HepG2 (cell line): ENCODE measurements at regions not wholly inside any gene's neighbourhood (a gene's known extent, or its start where the extent isn't known, plus 50 kb on each side); places are given as distances from the start of the nearest gene placed in this dataset.

Experiments used
- ATAC-seq: fragments of 200-7000 bp; cut with Tn5 transposase; 3 replicates; pipeline ENCODE4 v1.9.1; 2020; ENCODE audit warnings: mild to moderate bottlenecking, moderate library complexity
- BruUV-seq: library from RNA; stranded (reverse); fragments of 400-500 nt; replicated peaks from 2 replicates; lab custom pipeline; 2021; lab: Mats Ljungman, UMichigan
- CTCF ChIA-PET: fragments of 300-600 bp; formaldehyde crosslinking; extraction: SDS; loops from one replicate; lab custom pipeline; 2021; ENCODE audit warnings: low total read pairs, inconsistent platforms, low intra/inter-chr PET ratio; lab: Yijun Ruan, JAX
- POLR2A ChIA-PET: fragments of 350-600 bp; sonication (Branson Sonifier 250); formaldehyde crosslinking; loops from one replicate; lab custom pipeline; 2020; ENCODE audit warnings: antibody characterized with exemption, inconsistent platforms; lab: Yijun Ruan, JAX
- DNase-seq: peaks from one replicate; pipeline ENCODE4 v3.0.0-alpha.2; 2015; ENCODE audit warnings: low spot score
- FAIRE-seq: peaks from 3 replicates; lab custom pipeline; 2011; peaks lifted over from hg19 to GRCh38; lab: Jason Lieb, UNC
- H2AFZ ChIP-seq: one replicate; pipeline ENCODE4 v1.6.1; 2011; ENCODE audit warnings: low read length, inconsistent platforms
- H3K27ac ChIP-seq: fragments of 300-600 bp; 3 replicates; pipeline ENCODE4 v1.8.0; 2011; ENCODE audit warnings: mixed run types, mild to moderate bottlenecking, mixed read lengths, low read length, inconsistent platforms; ENCODE audit not compliant: insufficient read depth; ENCODE audit errors: extremely low read length
- H3K27me3 ChIP-seq, 2 experiments: fragments of 200-600 bp in 1 of 2; 2 replicates in 1 of 2; 3 replicates in 1 of 2; pipeline versions ENCODE4 v1.6.0 to v1.8.0; 2011; ENCODE audit warnings: low read length in 2 of 2, mild to moderate bottlenecking in 2 of 2, moderate library complexity in 2 of 2, inconsistent platforms in 1 of 2; ENCODE audit not compliant: insufficient read depth in 2 of 2, control insufficient read depth in 1 of 2
- H3K36me3 ChIP-seq, 2 experiments: fragments of 200-600 bp in 1 of 2; replicated peaks in 1 of 2; 2 replicates in 1 of 2; 3 replicates in 1 of 2; pipeline versions ENCODE4 v1.5.1 to v1.8.0; 2011; ENCODE audit warnings: low read length in 2 of 2, inconsistent platforms in 1 of 2; ENCODE audit not compliant: insufficient read depth in 2 of 2, control insufficient read depth in 1 of 2
- H3K4me1 ChIP-seq: 2 replicates; pipeline ENCODE4 v1.5.1; 2012; ENCODE audit warnings: low read length, inconsistent platforms; ENCODE audit not compliant: insufficient read depth
- H3K4me2 ChIP-seq: 2 replicates; pipeline ENCODE4 v1.6.0; 2011; ENCODE audit warnings: low read depth, low read length, inconsistent platforms
- H3K4me3 ChIP-seq, 3 experiments: fragments of 200-600 bp in 1 of 3; sonication (generic), shearing (Covaris generic) in 1 of 3; replicated peaks in 1 of 3; 2 replicates each; pipeline ENCODE4 v1.5.1; 2011 to 2016; ENCODE audit warnings: low read length in 3 of 3, inconsistent platforms in 2 of 3, low read depth in 2 of 3, mild to moderate bottlenecking in 2 of 3, control low read depth in 1 of 3, mixed read lengths in 1 of 3; ENCODE audit not compliant: insufficient read depth in 1 of 3
- H3K79me2 ChIP-seq: one replicate; pipeline ENCODE4 v1.6.1; 2011; ENCODE audit warnings: low read length, inconsistent platforms; ENCODE audit not compliant: insufficient read depth
- H3K9ac ChIP-seq: 2 replicates; pipeline ENCODE4 v1.6.0; 2011; ENCODE audit warnings: mild to moderate bottlenecking, low read depth, low read length, inconsistent platforms; ENCODE audit not compliant: insufficient read depth
- H3K9me3 ChIP-seq: 2 replicates; pipeline ENCODE4 v1.5.1; 2012; ENCODE audit warnings: mild to moderate bottlenecking, low read length
- H4K20me1 ChIP-seq: 2 replicates; pipeline ENCODE4 v1.6.0; 2011; ENCODE audit warnings: inconsistent platforms, mild to moderate bottlenecking, low read length, moderate library complexity; ENCODE audit not compliant: insufficient read depth
- ARNTL ChIP-seq: sonication (generic); formaldehyde crosslinking; IDR thresholded peaks from 2 replicates; pipeline ENCODE4 v1.4.0; 2020; ENCODE audit warnings: mild to moderate bottlenecking, missing genetic modification reagents
- ETV6 ChIP-seq: sonication (generic); formaldehyde crosslinking; conservative IDR thresholded peaks from 2 replicates; pipeline ENCODE4 v1.4.0; 2020; ENCODE audit warnings: missing genetic modification reagents
- GATA4 ChIP-seq: sonication (generic); IDR thresholded peaks from 2 replicates; pipeline ENCODE4 v1.6.1; 2016; ENCODE audit warnings: antibody characterized with exemption, low read depth, borderline replicate concordance
- HNF4G ChIP-seq, 2 experiments: sonication (generic) in 1 of 2; formaldehyde crosslinking in 1 of 2; IDR thresholded peaks; 2 replicates each; pipeline versions ENCODE4 v1.4.0 to v1.6.1; 2011 to 2020; ENCODE audit warnings: borderline replicate concordance in 2 of 2, low read depth in 2 of 2, mild to moderate bottlenecking in 2 of 2, low read length in 1 of 2, missing genetic modification reagents in 1 of 2, moderate library complexity in 1 of 2
- JUN ChIP-seq: sonication (generic); formaldehyde crosslinking; IDR thresholded peaks from 2 replicates; pipeline ENCODE4 v1.4.0; 2020; ENCODE audit warnings: mild to moderate bottlenecking, missing genetic modification reagents
- MED8 ChIP-seq: sonication (generic); formaldehyde crosslinking; IDR thresholded peaks from 2 replicates; pipeline ENCODE4 v1.8.1; 2023; ENCODE audit warnings: mild to moderate bottlenecking, missing genetic modification reagents; ENCODE audit not compliant: insufficient replicate concordance
- NFIB ChIP-seq: sonication (generic); formaldehyde crosslinking; IDR thresholded peaks from 2 replicates; pipeline ENCODE4 v1.9.0; 2021; ENCODE audit warnings: missing genetic modification reagents, mild to moderate bottlenecking, borderline replicate concordance
- SATB2 ChIP-seq: sonication (generic); formaldehyde crosslinking; IDR thresholded peaks from 2 replicates; pipeline ENCODE4 v1.5.0; 2020; ENCODE audit warnings: missing genetic modification reagents
- ZFP62 ChIP-seq: sonication (generic); formaldehyde crosslinking; IDR thresholded peaks from 2 replicates; pipeline ENCODE4 v1.4.0; 2020; ENCODE audit warnings: missing genetic modification reagents
- ZNF180 ChIP-seq: sonication (generic); formaldehyde crosslinking; IDR thresholded peaks from 2 replicates; pipeline ENCODE4 v1.4.0; 2020; ENCODE audit warnings: low read depth, missing genetic modification reagents, borderline replicate concordance
- ZNF337 ChIP-seq: sonication (generic); formaldehyde crosslinking; IDR thresholded peaks from 2 replicates; pipeline ENCODE4 v1.5.1; 2020; ENCODE audit warnings: missing genetic modification reagents, low read depth, mild to moderate bottlenecking, borderline replicate concordance
- ZNF547 ChIP-seq: sonication (generic); formaldehyde crosslinking; IDR thresholded peaks from 2 replicates; pipeline ENCODE4 v1.5.1; 2020; ENCODE audit warnings: mild to moderate bottlenecking, missing genetic modification reagents
- ZNF563 ChIP-seq: sonication (generic); formaldehyde crosslinking; IDR thresholded peaks from 2 replicates; pipeline ENCODE4 v1.8.0; 2022; ENCODE audit warnings: mild to moderate bottlenecking, moderate library complexity, missing genetic modification reagents
- ZNF597 ChIP-seq: sonication (generic); formaldehyde crosslinking; IDR thresholded peaks from 2 replicates; pipeline ENCODE4 v1.5.0; 2020; ENCODE audit warnings: missing genetic modification reagents
- WGBS: methylation state at CpG from one replicate; pipeline ENCODE4 v1.1.6; 2017; ENCODE audit warnings: low lambda C conversion rate; 5-methylcytosine and 5-hydroxymethylcytosine counted together
- in situ Hi-C: cut with HindIII; loops from 2 replicates; pipeline ENCODE4 v1.10.0; 2017; ENCODE audit warnings: low pct_unique_long_range_greater_than_20kb; ENCODE audit not compliant: extremely low pct_ligation_motif_present
- intact Hi-C: fragments of 100-400 bp; cut with micrococcal nuclease; formaldehyde crosslinking; loops from one replicate; pipeline ENCODE4 v1.10.0; 2022; ENCODE audit not compliant: unreplicated experiment
- TF ChIP-seq, protein P1 (sequence below): sonication (generic); formaldehyde crosslinking; IDR thresholded peaks from 2 replicates; pipeline ENCODE4 v1.8.1; 2023; ENCODE audit warnings: mild to moderate bottlenecking, missing genetic modification reagents, borderline replicate concordance
- TF ChIP-seq, protein P2 (sequence below): sonication (generic); formaldehyde crosslinking; IDR thresholded peaks from 2 replicates; pipeline ENCODE4 v1.5.1; 2020; ENCODE audit warnings: missing genetic modification reagents, mild to moderate bottlenecking, borderline replicate concordance
- TF ChIP-seq, protein P3 (sequence below): sonication (generic); formaldehyde crosslinking; IDR thresholded peaks from 2 replicates; pipeline ENCODE4 v1.4.0; 2020; ENCODE audit warnings: missing genetic modification reagents
- TF ChIP-seq, protein P4 (sequence below): IDR thresholded peaks from 2 replicates; pipeline ENCODE4 v1.6.1; 2016; ENCODE audit warnings: low read depth, control low read depth
- TF ChIP-seq, protein P5 (sequence below): sonication (generic); formaldehyde crosslinking; IDR thresholded peaks from 2 replicates; pipeline ENCODE4 v1.4.0; 2020; ENCODE audit warnings: mild to moderate bottlenecking, missing genetic modification reagents

DNA sequence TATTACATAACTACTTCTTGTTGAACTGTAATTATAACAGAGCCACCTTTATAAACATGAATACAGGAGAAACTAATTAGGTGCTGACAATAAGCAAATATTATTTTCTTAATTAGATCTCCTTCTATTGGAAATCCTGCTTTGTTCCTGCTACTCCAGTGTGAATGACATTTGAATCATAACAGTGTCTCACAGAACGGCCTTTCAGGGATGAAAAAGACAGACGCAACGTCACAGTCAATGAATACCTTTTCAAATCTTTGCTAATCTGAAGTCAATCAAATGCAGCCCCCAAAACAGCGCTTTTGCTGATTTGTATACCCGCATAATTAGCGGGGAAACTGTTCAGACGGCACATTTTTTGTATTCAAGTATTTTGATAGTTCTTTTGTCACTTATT lies 240.4 kb upstream of the CDH8 start (continued):
- TF ChIP-seq ZNF180 (no peak), ETV6 (CRISPR knock-in tag) (no peak), ZNF337 (CRISPR knock-in tag) (no peak)

GRCh38 chr16:62272035-62272434 lies 235.8 kb upstream of the CDH8 start:
- no peak overlapping the region for H3K4me3 ChIP-seq
- H3K79me2 ChIP-seq, result no peaks in the 10 kb centered on the region
- H3K4me1 ChIP-seq, result no peaks in the 10 kb centered on the region
- no peaks in the 10 kb centered on the region for H3K36me3 ChIP-seq
- 3% methylated on average over 1 of the region's 1 CpG for WGBS
- no peaks in the 10 kb centered on the region for H3K27me3 ChIP-seq
- in situ Hi-C loops (no loop called here), intact Hi-C loops (no loop called here)
- CTCF ChIA-PET, result no interaction called here
- DNase-seq (no peak), FAIRE-seq (no peak), ATAC-seq (no peak)
- H2AFZ ChIP-seq, result no peak overlapping the region
- no peak overlapping the region for H3K4me2 ChIP-seq
- no peak overlapping the region for H3K27ac ChIP-seq
- POLR2A ChIA-PET, result no interaction called here
- H3K9me3 ChIP-seq, result peaks cover 21% of the 10 kb centered on the region
- H4K20me1 ChIP-seq, result no peaks in the 10 kb centered on the region
- BruUV-seq, result no TSS peak
- no peak overlapping the region for H3K9ac ChIP-seq
- no peak for TF ChIP-seq NFIB (CRISPR knock-in tag)
- TF ChIP-seq, protein P1, sequence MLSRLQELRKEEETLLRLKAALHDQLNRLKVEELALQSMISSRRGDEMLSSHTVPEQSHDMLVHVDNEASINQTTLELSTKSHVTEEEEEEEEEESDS (CRISPR knock-in tag), result no peak
- no peak for TF ChIP-seq ZNF547 (CRISPR knock-in tag)
- TF ChIP-seq MED8, result no peak
- TF ChIP-seq HNF4G (IDR thresholded peaks at IDR 0.05; ENCODE audit: borderline replicate concordance, low read depth, low read length), result no peak
- no peak for TF ChIP-seq HNF4G (CRISPR knock-in tag; IDR thresholded peaks at IDR 0.05; ENCODE audit: borderline replicate concordance, low read depth)
- TF ChIP-seq JUN (CRISPR knock-in tag), result no peak
- TF ChIP-seq ZNF597 (CRISPR knock-in tag), result no peak
- TF ChIP-seq, protein P2, sequence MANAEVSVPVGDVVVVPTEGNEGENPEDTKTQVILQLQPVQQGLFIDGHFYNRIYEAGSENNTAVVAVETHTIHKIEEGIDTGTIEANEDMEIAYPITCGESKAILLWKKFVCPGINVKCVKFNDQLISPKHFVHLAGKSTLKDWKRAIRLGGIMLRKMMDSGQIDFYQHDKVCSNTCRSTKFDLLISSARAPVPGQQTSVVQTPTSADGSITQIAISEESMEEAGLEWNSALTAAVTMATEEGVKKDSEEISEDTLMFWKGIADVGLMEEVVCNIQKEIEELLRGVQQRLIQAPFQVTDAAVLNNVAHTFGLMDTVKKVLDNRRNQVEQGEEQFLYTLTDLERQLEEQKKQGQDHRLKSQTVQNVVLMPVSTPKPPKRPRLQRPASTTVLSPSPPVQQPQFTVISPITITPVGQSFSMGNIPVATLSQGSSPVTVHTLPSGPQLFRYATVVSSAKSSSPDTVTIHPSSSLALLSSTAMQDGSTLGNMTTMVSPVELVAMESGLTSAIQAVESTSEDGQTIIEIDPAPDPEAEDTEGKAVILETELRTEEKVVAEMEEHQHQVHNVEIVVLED (CRISPR knock-in tag), result no peak
- TF ChIP-seq, protein P3, sequence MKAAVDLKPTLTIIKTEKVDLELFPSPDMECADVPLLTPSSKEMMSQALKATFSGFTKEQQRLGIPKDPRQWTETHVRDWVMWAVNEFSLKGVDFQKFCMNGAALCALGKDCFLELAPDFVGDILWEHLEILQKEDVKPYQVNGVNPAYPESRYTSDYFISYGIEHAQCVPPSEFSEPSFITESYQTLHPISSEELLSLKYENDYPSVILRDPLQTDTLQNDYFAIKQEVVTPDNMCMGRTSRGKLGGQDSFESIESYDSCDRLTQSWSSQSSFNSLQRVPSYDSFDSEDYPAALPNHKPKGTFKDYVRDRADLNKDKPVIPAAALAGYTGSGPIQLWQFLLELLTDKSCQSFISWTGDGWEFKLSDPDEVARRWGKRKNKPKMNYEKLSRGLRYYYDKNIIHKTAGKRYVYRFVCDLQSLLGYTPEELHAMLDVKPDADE, result no peak
- no peak for TF ChIP-seq GATA4
- no peak for TF ChIP-seq ZNF563
- TF ChIP-seq, protein P4, sequence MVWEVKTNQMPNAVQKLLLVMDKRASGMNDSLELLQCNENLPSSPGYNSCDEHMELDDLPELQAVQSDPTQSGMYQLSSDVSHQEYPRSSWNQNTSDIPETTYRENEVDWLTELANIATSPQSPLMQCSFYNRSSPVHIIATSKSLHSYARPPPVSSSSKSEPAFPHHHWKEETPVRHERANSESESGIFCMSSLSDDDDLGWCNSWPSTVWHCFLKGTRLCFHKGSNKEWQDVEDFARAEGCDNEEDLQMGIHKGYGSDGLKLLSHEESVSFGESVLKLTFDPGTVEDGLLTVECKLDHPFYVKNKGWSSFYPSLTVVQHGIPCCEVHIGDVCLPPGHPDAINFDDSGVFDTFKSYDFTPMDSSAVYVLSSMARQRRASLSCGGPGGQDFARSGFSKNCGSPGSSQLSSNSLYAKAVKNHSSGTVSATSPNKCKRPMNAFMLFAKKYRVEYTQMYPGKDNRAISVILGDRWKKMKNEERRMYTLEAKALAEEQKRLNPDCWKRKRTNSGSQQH (CRISPR knock-in tag), result no peak
- TF ChIP-seq SATB2, result no peak
- TF ChIP-seq ZFP62 (CRISPR knock-in tag), result no peak
- TF ChIP-seq, protein P5, sequence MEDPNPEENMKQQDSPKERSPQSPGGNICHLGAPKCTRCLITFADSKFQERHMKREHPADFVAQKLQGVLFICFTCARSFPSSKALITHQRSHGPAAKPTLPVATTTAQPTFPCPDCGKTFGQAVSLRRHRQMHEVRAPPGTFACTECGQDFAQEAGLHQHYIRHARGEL (CRISPR knock-in tag), result no peak
- no peak for TF ChIP-seq ARNTL (CRISPR knock-in tag)
